Karpas-422 (cell line): ENCODE measurements at regions not wholly inside any gene's neighbourhood (a gene's known extent, or its start where the extent isn't known, plus 50 kb on each side); places are given as distances from the start of the nearest gene placed in this dataset.

Experiments used
- DNase-seq: peaks from one replicate; pipeline ENCODE4 v3.0.0-alpha.2; 2015
- H2AFZ ChIP-seq: fragments of 200-600 bp; sonication (generic); 2 replicates; pipeline ENCODE4 v1.6.1; 2014; ENCODE audit warnings: antibody characterized with exemption, low read length, mixed read lengths
- H3K27ac ChIP-seq: fragments of 200-600 bp; sonication (generic); 2 replicates; pipeline ENCODE4 v1.5.1; 2014; ENCODE audit warnings: mild to moderate bottlenecking, low read length, moderate library complexity
- H3K27me3 ChIP-seq: fragments of 200-600 bp; sonication (generic); 2 replicates; pipeline ENCODE4 v1.6.1; 2014; ENCODE audit warnings: low read length, mixed read lengths
- H3K36me3 ChIP-seq: fragments of 200-600 bp; sonication (generic); 2 replicates; pipeline ENCODE4 v1.6.1; 2014; ENCODE audit warnings: low read length, mixed read lengths; ENCODE audit not compliant: insufficient read depth
- H3K4me1 ChIP-seq: fragments of 200-600 bp; sonication (generic); 2 replicates; pipeline ENCODE4 v1.6.1; 2014; ENCODE audit warnings: mild to moderate bottlenecking, low read length, mixed read lengths
- H3K4me2 ChIP-seq: fragments of 200-600 bp; sonication (generic); 2 replicates; pipeline ENCODE4 v1.6.1; 2014; ENCODE audit warnings: low read length, low read depth, mild to moderate bottlenecking; ENCODE audit not compliant: poor library complexity, severe bottlenecking
- H3K4me3 ChIP-seq: fragments of 200-600 bp; sonication (generic); 2 replicates; pipeline ENCODE4 v1.5.1; 2014; ENCODE audit warnings: mild to moderate bottlenecking, antibody characterized with exemption, low read length, mixed read lengths
- H3K79me2 ChIP-seq: fragments of 200-600 bp; sonication (generic); 2 replicates; pipeline ENCODE4 v1.6.1; 2014; ENCODE audit warnings: mild to moderate bottlenecking, low read length, mixed read lengths
- H3K9ac ChIP-seq: fragments of 200-600 bp; sonication (generic); 2 replicates; pipeline ENCODE4 v1.6.0; 2014; ENCODE audit warnings: low read length
- H3K9me2 ChIP-seq: fragments of 200-600 bp; sonication (generic), shearing (Covaris generic); replicated peaks from 2 replicates; pipeline ENCODE4 v1.6.0; 2014; ENCODE audit warnings: mild to moderate bottlenecking, low read length, moderate library complexity; ENCODE audit not compliant: insufficient read depth
- H3K9me3 ChIP-seq: fragments of 300-700, 200-600 bp; sonication (generic); 2 replicates; pipeline ENCODE4 v1.6.1; 2014; ENCODE audit warnings: low read length, mixed read lengths
- H4K20me1 ChIP-seq: fragments of 200-600 bp; sonication (generic); 2 replicates; pipeline ENCODE4 v1.6.1; 2014; ENCODE audit warnings: mild to moderate bottlenecking, antibody characterized with exemption, low read length, low read depth; ENCODE audit not compliant: insufficient read depth

- no peak overlapping the region for H3K9ac ChIP-seq
- no peaks in the 10 kb centered on the region for H4K20me1 ChIP-seq
Measured at GRCh38 chr11:115077740-115078139, 399.4 kb downstream of the NXPE2 start.

DNA sequence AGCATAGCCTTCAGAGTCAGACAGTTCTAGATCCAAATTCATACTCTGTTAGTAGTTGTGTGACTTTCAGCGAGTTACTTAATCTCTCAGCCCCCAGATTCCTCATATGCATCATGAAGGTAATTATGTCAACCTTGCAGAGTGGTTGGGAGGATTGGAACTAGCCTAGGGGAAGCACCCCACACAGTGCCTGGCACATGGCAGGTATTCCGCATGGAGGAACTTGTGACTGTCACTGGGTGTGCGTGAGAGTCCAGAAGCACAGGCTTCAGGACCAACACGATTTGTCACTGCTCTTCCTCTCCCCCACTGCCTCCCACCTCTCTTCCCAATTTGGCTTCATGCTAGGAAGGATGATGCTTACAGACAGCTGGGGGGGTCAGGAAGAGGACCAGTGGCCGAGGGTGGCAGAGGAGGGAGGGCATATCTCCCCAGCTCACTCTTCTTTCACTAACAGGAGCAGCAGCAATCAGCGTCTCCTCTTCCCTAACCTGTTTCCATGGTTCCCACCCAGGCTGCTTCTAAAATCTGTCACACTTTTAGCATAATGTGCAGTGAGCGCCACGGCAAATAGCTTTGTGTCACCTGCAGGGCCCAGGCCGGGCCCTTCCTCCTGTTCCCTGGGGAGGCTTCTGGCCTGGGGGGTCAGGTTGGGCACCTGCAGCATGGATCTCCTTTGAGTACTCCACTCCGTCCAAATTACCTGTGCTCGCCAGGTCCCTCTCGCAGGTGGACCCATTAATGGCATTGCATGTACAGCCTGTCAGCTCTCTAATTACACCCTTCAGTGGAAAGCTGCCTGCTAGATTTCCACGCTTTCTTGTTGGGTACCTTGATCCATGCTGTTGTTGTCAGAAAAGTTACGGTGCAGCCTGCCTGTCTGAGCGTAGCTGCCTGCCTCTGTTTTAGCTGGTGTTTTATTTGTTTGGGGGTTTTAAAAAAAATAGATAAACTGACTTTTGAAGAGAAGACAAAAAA lies 400.4 kb downstream of the NXPE2 start:
- H3K27ac ChIP-seq: no peak overlapping the region
- no peak overlapping the region for H3K4me3 ChIP-seq
- no peaks in the 10 kb centered on the region for H3K36me3 ChIP-seq
- no peak overlapping the region for H2AFZ ChIP-seq
- H3K9me2 ChIP-seq: no peaks in the 10 kb centered on the region
- no peaks in the 10 kb centered on the region for H3K9me3 ChIP-seq
- no peak for DNase-seq
- H3K4me2 ChIP-seq: no peak overlapping the region
- H3K79me2 ChIP-seq: no peaks in the 10 kb centered on the region
- H3K4me1 ChIP-seq: no peaks in the 10 kb centered on the region
- no peaks in the 10 kb centered on the region for H3K27me3 ChIP-seq
- H4K20me1 ChIP-seq: no peaks in the 10 kb centered on the region
- no peak overlapping the region for H3K9ac ChIP-seq

More at GRCh38 chr11:115077740-115078139, 399.4 kb downstream of the NXPE2 start:
- Histone ChIP-seq H3K9me3 (no peaks in the 10 kb centered on the region), H3K36me3 (no peaks in the 10 kb centered on the region), H3K4me1 (no peaks in the 10 kb centered on the region), H3K9me2 (no peaks in the 10 kb centered on the region), H2AFZ (no peak overlapping the region), H3K79me2 (no peaks in the 10 kb centered on the region), H3K4me2 (no peak overlapping the region), H3K4me3 (no peak overlapping the region), H3K27ac (no peak overlapping the region), H3K27me3 (no peaks in the 10 kb centered on the region)
- DNase-seq: no peak

DNA sequence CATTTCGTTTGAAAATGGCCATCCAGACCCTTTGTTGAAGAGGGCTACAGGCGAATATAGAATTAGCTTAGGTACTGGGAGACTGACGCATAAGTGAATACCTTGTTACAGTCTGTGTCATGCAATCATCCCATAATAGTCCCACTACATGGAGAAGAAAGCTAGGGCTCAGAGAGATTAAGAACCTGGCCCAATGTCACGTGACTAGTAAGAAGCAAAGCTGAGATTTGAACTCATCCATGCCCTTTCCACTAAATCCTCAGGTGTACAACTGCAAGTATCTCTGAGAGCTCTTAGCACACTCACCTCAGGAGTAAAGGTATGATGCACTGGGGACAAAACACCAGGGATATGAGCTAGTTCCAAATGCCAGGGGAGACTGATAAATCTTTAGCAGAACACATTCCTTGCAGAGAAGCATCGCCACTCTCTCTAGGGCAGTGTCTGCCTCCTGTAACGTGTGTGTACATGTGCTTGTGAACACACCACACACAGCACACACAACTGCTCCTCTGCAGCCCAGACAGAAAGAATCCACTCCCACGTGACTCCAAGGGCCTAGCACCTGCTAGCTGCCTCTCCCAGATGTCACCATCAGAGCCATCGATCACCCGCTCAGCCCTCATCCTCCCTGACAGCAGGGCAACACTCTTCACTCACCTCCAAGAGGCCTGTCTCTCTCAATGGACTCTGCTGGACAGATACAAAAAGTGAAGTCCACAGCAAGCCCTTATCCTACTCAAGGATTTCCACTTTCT lies 402.8 kb downstream of the NXPE2 start:
- Histone ChIP-seq H3K9ac (no peak overlapping the region), H3K27ac (no peak overlapping the region), H3K9me2 (no peaks in the 10 kb centered on the region), H3K36me3 (no peaks in the 10 kb centered on the region), H3K4me3 (no peak overlapping the region), H3K4me2 (no peak overlapping the region), H3K9me3 (no peaks in the 10 kb centered on the region), H4K20me1 (no peaks in the 10 kb centered on the region), H3K79me2 (no peaks in the 10 kb centered on the region), H3K27me3 (no peaks in the 10 kb centered on the region), H2AFZ (no peak overlapping the region), H3K4me1 (no peaks in the 10 kb centered on the region)
- DNase-seq: no peak

- H4K20me1 ChIP-seq: no peaks in the 10 kb centered on the region
- no peaks in the 10 kb centered on the region for H3K9me2 ChIP-seq
- H3K27me3 ChIP-seq: no peaks in the 10 kb centered on the region
- no peaks in the 10 kb centered on the region for H3K4me1 ChIP-seq
- H2AFZ ChIP-seq: no peak overlapping the region
- H3K27ac ChIP-seq: no peak overlapping the region
- DNase-seq: no peak
- no peaks in the 10 kb centered on the region for H3K79me2 ChIP-seq
- H3K36me3 ChIP-seq: no peaks in the 10 kb centered on the region
- no peak overlapping the region for H3K4me3 ChIP-seq
- no peak overlapping the region for H3K4me2 ChIP-seq
- no peak overlapping the region for H3K9ac ChIP-seq
- H3K9me3 ChIP-seq: no peaks in the 10 kb centered on the region
Measured at GRCh38 chr11:115081972-115082371, 403.6 kb downstream of the NXPE2 start.

DNA sequence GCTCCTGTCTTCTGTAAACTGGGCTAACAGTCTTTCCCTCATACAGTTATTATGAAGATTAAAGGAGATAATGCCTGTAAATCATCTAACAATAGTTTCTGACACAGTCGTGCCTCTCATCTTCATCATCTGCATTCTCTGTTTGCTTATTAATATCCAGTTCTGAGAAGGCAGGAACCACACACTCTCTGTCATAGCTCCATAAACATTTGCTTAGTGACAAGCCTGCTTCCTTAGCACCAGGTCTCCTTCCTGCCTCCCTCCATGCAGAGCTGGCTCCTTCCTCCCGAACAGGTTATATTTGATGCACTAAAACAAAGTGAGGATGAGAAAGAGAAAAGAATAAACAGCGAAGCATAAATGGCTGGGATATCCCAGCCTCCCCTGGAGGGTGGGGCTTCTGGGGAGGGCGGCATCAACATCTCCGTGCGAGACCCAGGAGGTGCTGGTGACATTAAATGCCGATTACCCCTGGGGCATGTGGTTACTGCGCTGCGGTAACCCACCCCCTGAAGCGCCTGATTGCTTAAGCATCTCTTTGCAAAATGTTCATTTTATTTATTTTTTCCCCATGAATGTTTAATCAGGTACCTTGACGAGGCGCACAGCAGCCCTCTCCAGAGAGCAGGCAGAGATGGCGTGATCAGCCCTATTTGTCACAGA lies 404.9 kb downstream of the NXPE2 start:
- no peak overlapping the region for H3K27ac ChIP-seq
- DNase-seq: no peak
- H3K27me3 ChIP-seq: no peaks in the 10 kb centered on the region
- no peaks in the 10 kb centered on the region for H3K9me3 ChIP-seq
- H3K4me3 ChIP-seq: no peak overlapping the region
- H3K9me2 ChIP-seq: no peaks in the 10 kb centered on the region
- no peak overlapping the region for H2AFZ ChIP-seq
- no peaks in the 10 kb centered on the region for H4K20me1 ChIP-seq
- H3K36me3 ChIP-seq: no peaks in the 10 kb centered on the region
- H3K9ac ChIP-seq: no peak overlapping the region
- no peak overlapping the region for H3K4me2 ChIP-seq
- H3K79me2 ChIP-seq: no peaks in the 10 kb centered on the region
- H3K4me1 ChIP-seq: no peaks in the 10 kb centered on the region

DNA sequence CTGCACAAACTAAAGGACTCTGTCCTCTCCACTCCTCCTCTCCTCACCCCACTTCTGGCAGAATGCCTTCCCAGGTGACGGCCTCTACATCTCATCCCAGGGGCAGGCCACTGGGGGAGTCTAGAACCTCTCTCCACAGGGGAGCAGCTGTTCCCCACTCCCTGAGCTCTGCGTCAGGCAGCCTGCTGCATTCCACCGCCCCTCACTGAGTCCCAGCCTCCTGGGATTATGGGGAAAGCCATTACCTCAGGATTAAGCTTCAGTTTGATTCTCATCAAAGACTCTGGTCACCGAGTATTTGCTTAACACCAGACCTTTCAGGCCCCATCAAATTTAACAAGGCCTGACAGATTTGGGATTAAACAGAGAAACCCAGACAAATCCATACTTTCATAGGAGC lies 405.9 kb downstream of the NXPE2 start:
- Histone ChIP-seq H3K4me1 (no peaks in the 10 kb centered on the region), H3K36me3 (no peaks in the 10 kb centered on the region), H3K9ac (no peak overlapping the region), H3K4me3 (no peak overlapping the region), H2AFZ (no peak overlapping the region), H3K9me2 (no peaks in the 10 kb centered on the region), H3K9me3 (no peaks in the 10 kb centered on the region), H3K27ac (no peak overlapping the region), H3K27me3 (no peaks in the 10 kb centered on the region), H3K4me2 (no peak overlapping the region), H4K20me1 (no peaks in the 10 kb centered on the region), H3K79me2 (no peaks in the 10 kb centered on the region)
- DNase-seq: no peak

GRCh38 chr11:115085461-115086210 lies 407.3 kb downstream of the NXPE2 start:
- Histone ChIP-seq H3K9ac (no peak overlapping the region), H3K79me2 (no peaks in the 10 kb centered on the region), H3K4me2 (no peak overlapping the region), H3K9me3 (no peaks in the 10 kb centered on the region), H2AFZ (no peak overlapping the region), H4K20me1 (no peaks in the 10 kb centered on the region), H3K9me2 (no peaks in the 10 kb centered on the region), H3K4me1 (no peaks in the 10 kb centered on the region), H3K4me3 (no peak overlapping the region), H3K27me3 (no peaks in the 10 kb centered on the region), H3K27ac (no peak overlapping the region), H3K36me3 (no peaks in the 10 kb centered on the region)
- DNase-seq: no peak
